Activated naive CD4-positive, alpha-beta T cell treated with anti-CD3 and anti-CD28 coated beads, Interleukin-2, amount 10 ng/mL, durations not matched to agents 7 days and 5 days (primary cell): ENCODE measurements at regions not wholly inside any gene's neighbourhood (a gene's known extent, or its start where the extent isn't known, plus 50 kb on each side); places are given as distances from the start of the nearest gene placed in this dataset.

ENCODE experiments used
- CTCF ChIA-PET: fragments of 350-600 bp; sonication (Branson Sonifier 250); formaldehyde crosslinking; loops from one replicate; lab custom pipeline; 2021; ENCODE audit warnings: antibody characterized with exemption; lab: Charles Lee
- DNase-seq: peaks from one replicate; pipeline ENCODE4 v3.0.0-alpha.2; 2020
- H3K27ac Mint-ChIP-seq: one replicate; pipeline ENCODE4 v1.8.0; 2021; ENCODE audit warnings: mild to moderate bottlenecking, moderate library complexity, mixed read lengths
- H3K27me3 Mint-ChIP-seq: one replicate; pipeline ENCODE4 v1.8.0; 2021; ENCODE audit warnings: mild to moderate bottlenecking, mixed read lengths
- H3K36me3 Mint-ChIP-seq: one replicate; pipeline ENCODE4 v1.8.0; 2021; ENCODE audit warnings: mixed read lengths
- H3K4me1 Mint-ChIP-seq: one replicate; pipeline ENCODE4 v1.8.0; 2021; ENCODE audit warnings: mixed read lengths
- H3K4me3 Mint-ChIP-seq: one replicate; pipeline ENCODE4 v1.8.0; 2021; ENCODE audit warnings: mild to moderate bottlenecking, moderate library complexity, mixed read lengths
- H3K9me3 Mint-ChIP-seq: one replicate; pipeline ENCODE4 v1.8.0; 2021; ENCODE audit warnings: mixed read lengths

- CTCF ChIA-PET, result no interaction called here
- no peak for DNase-seq
- Mint-ChIP-seq H3K4me3 (no peak overlapping the region), H3K9me3 (peaks cover 14% of the 10 kb centered on the region), H3K27me3 (no peaks in the 10 kb centered on the region), H3K36me3 (no peaks in the 10 kb centered on the region), H3K27ac (no peak overlapping the region), H3K4me1 (no peaks in the 10 kb centered on the region)
Measured at GRCh38 chr5:25851301-25851700, 1187.1 kb downstream of the CDH9 start.

GRCh38 chr5:25850581-25850980 lies 1187.8 kb downstream of the CDH9 start:
- Mint-ChIP-seq H3K4me3 (no peak overlapping the region), H3K27me3 (no peaks in the 10 kb centered on the region)

GRCh38 chr5:25849270-25849669 lies 1189.1 kb downstream of the CDH9 start:
- Mint-ChIP-seq H3K27me3 (no peaks in the 10 kb centered on the region), H3K27ac (no peak overlapping the region), H3K36me3 (no peaks in the 10 kb centered on the region), H3K4me3 (no peak overlapping the region), H3K9me3 (peaks cover 17% of the 10 kb centered on the region), H3K4me1 (no peaks in the 10 kb centered on the region)
- DNase-seq, result no peak
- CTCF ChIA-PET, result no interaction called here

More at GRCh38 chr5:25850581-25850980, 1187.8 kb downstream of the CDH9 start:
- Mint-ChIP-seq H3K4me1 (no peaks in the 10 kb centered on the region), H3K27ac (no peak overlapping the region), H3K9me3 (peaks cover 14% of the 10 kb centered on the region), H3K36me3 (no peaks in the 10 kb centered on the region)
- CTCF ChIA-PET, result no interaction called here
- DNase-seq, result no peak

GRCh38 chr5:25823330-25823873 lies 1178.6 kb upstream of the CDH10 start:
- Mint-ChIP-seq H3K27ac (no peak overlapping the region), H3K4me1 (no peaks in the 10 kb centered on the region), H3K9me3 (peaks cover 15% of the 10 kb centered on the region), H3K36me3 (no peaks in the 10 kb centered on the region), H3K27me3 (no peaks in the 10 kb centered on the region), H3K4me3 (no peak overlapping the region)
- CTCF ChIA-PET, result no interaction called here
- DNase-seq, result no peak
